NT2/D1 (cell line): ENCODE measurements at regions not wholly inside any gene's neighbourhood (a gene's known extent, or its start where the extent isn't known, plus 50 kb on each side); places are given as distances from the start of the nearest gene placed in this dataset.
A peak's percentile ranks its signal among the peaks of the same experiment; 100 is the strongest.

Source experiments
- DNase-seq: peaks from one replicate; pipeline ENCODE4 v3.0.0-alpha.2; 2011; ENCODE audit warnings: low read depth, low spot score
- H3K27me3 ChIP-seq: 2 replicates; pipeline ENCODE4 v1.6.0; 2011; ENCODE audit warnings: mild to moderate bottlenecking; ENCODE audit not compliant: insufficient read length, insufficient read depth
- H3K36me3 ChIP-seq: 2 replicates; pipeline ENCODE4 v1.6.1; 2011; ENCODE audit warnings: mild to moderate bottlenecking, low read length, mixed read lengths; ENCODE audit not compliant: insufficient read depth, insufficient read length
- H3K4me1 ChIP-seq: 2 replicates; pipeline ENCODE4 v1.5.1; 2011; ENCODE audit not compliant: insufficient read depth, insufficient read length
- H3K4me3 ChIP-seq: 2 replicates; pipeline ENCODE4 v1.5.1; 2011; ENCODE audit warnings: low read depth; ENCODE audit not compliant: insufficient read length
- H3K9ac ChIP-seq: 2 replicates; pipeline ENCODE4 v1.6.0; 2011; ENCODE audit warnings: low read depth; ENCODE audit not compliant: insufficient read length
- H3K9me3 ChIP-seq: 2 replicates; pipeline ENCODE4 v1.5.1; 2011; ENCODE audit warnings: mild to moderate bottlenecking, low read length; ENCODE audit not compliant: insufficient read depth
- SUZ12 ChIP-seq: IDR thresholded peaks from 2 replicates; pipeline ENCODE4 v1.6.1; 2011; ENCODE audit not compliant: insufficient read length, insufficient read depth; ENCODE audit errors: extremely low read depth
- YY1 ChIP-seq: IDR thresholded peaks from 2 replicates; pipeline ENCODE4 v1.6.1; 2011; ENCODE audit not compliant: insufficient read length, insufficient read depth
- ZNF274 ChIP-seq: IDR thresholded peaks from 2 replicates; pipeline ENCODE4 v1.6.1; 2011; ENCODE audit warnings: mild to moderate bottlenecking, low read depth, low read length

DNA sequence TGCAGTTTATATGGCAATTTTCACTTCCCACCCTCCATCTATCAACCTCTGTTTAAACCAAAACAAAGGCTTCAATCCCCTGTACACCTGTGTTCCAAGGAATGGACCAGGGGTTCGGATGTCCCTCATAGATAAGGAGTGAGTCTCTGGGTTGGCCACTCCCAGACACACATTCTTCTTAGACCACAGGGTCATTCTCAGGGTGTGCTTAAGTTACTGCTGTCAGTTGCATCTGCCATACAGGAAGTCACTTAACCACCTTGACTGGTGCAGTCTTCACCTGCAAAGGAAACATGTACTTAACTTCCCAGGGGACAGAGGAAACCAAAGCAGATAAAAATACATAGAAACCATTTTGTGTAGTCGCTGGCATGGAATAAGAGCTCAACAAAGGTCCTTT is 151.0 kb upstream of the NDUFV2 start:
- H3K4me3 ChIP-seq = no peak overlapping the region
- TF ChIP-seq ZNF274 (no peak), YY1 (no peak), SUZ12 (no peak)
- H3K9ac ChIP-seq = no peak overlapping the region
- H3K4me1 ChIP-seq = no peaks in the 10 kb centered on the region
- no peaks in the 10 kb centered on the region for H3K36me3 ChIP-seq
- peaks cover 17% of the 10 kb centered on the region; the same call in 1 of the 2 replicates for H3K9me3 ChIP-seq
- no peak for DNase-seq
- H3K27me3 ChIP-seq = no peaks in the 10 kb centered on the region

- H3K27me3 ChIP-seq = no peaks in the 10 kb centered on the region
- no peaks in the 10 kb centered on the region for H3K36me3 ChIP-seq
- DNase-seq = no peak
- H3K9me3 ChIP-seq = peaks cover 16% of the 10 kb centered on the region; the same call in 1 of the 2 replicates
- no peaks in the 10 kb centered on the region for H3K4me1 ChIP-seq
- TF ChIP-seq YY1 (no peak), SUZ12 (no peak), ZNF274 (no peak)
- H3K9ac ChIP-seq = no peak overlapping the region
- no peak overlapping the region for H3K4me3 ChIP-seq
Observed at GRCh38 chr18:8952174-8952573, 150.3 kb upstream of the NDUFV2 start.

DNA sequence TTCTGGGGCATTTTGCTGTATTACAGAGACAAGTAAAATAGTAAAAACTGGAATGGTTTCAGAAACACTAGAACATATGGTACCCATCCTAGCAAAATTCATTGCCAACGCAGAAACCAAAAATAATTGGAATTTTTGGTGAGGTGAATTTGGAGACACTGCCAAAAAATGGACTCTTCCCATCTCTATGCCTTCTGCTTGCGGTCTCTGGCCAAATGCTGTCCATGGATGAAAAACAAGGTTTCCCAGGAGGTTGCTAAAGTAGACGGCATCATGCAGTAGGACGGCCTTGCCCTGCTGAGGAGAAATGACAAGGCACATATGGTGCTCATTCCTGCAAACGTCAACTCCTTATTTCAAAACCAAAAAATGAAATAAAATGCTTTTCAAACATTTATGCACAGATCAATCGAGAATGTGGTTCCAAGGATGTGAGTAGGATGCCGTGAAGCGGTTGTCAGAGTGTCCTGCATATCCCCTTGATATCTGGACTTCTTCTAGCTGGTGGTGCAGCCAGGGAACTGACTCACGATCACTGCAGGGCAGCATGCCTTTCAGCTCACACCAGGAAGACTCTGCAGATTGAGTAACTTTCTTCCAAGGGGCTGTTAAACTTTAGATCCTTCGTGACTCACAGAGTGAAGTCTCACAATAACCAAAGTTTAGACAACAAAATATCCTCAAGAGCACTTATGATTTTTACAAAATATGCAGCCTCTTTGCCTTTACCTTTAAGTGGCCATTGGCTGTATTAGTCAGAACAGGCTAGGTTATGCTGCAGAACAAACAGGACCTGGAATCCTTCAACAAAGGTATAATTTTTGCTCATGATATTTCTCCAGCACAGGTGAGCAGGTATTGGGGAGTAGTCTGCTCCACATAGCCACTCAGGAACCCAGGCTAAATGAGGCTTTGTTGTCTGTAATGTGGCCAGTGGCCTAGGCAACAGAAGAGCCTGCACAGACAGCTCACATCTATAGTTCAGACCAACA is 149.4 kb upstream of the NDUFV2 start:
- H3K27me3 ChIP-seq = no peaks in the 10 kb centered on the region
- DNase-seq = no peak

GRCh38 chr18:8957731-8958130 is 144.8 kb upstream of the NDUFV2 start:
- Histone ChIP-seq H3K4me3 (no peak overlapping the region), H3K9me3 (peaks cover 24% of the 10 kb centered on the region; the same call in 1 of the 2 replicates), H3K27me3 (no peaks in the 10 kb centered on the region), H3K36me3 (no peaks in the 10 kb centered on the region), H3K4me1 (peaks cover 4% of the 10 kb centered on the region), H3K9ac (no peak overlapping the region)
- DNase-seq = no peak
- TF ChIP-seq YY1 (no peak), ZNF274 (no peak), SUZ12 (no peak)

More for the DNA sequence above, 149.4 kb upstream of the NDUFV2 start:
- Histone ChIP-seq H3K36me3 (no peaks in the 10 kb centered on the region), H3K4me3 (no peak overlapping the region), H3K9me3 (peaks cover 24% of the 10 kb centered on the region; the same call in 1 of the 2 replicates), H3K9ac (no peak overlapping the region), H3K4me1 (no peaks in the 10 kb centered on the region)
- TF ChIP-seq ZNF274 = no peak
- TF ChIP-seq SUZ12 = no peak
- TF ChIP-seq YY1 = no peak

DNA sequence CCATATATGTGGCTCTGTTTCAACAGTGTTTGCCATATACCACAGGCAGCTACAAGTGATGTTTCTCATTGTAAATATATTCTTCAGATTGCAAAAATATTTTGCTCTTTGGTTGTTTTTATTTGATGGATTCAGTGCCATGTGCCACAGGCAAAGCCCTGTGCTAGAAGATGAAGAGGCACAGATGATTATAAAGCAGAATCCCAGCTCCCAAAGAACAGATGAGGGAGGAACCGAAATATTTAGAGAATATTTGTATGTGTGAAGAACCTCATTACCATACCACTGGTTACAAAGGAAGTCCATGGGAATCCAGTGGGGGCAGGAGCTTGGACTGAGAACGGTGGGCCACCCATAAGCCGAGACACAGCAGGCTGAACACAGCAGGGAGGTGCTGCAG is 143.8 kb upstream of the NDUFV2 start:
- Histone ChIP-seq H3K4me1 (peaks cover 4% of the 10 kb centered on the region), H3K9ac (no peak overlapping the region), H3K4me3 (no peak overlapping the region), H3K27me3 (no peaks in the 10 kb centered on the region), H3K36me3 (no peaks in the 10 kb centered on the region), H3K9me3 (peaks cover 16% of the 10 kb centered on the region; the same call in 1 of the 2 replicates)
- TF ChIP-seq ZNF274 = no peak
- TF ChIP-seq YY1 = no peak
- no peak for TF ChIP-seq SUZ12
- DNase-seq = no peak

DNA sequence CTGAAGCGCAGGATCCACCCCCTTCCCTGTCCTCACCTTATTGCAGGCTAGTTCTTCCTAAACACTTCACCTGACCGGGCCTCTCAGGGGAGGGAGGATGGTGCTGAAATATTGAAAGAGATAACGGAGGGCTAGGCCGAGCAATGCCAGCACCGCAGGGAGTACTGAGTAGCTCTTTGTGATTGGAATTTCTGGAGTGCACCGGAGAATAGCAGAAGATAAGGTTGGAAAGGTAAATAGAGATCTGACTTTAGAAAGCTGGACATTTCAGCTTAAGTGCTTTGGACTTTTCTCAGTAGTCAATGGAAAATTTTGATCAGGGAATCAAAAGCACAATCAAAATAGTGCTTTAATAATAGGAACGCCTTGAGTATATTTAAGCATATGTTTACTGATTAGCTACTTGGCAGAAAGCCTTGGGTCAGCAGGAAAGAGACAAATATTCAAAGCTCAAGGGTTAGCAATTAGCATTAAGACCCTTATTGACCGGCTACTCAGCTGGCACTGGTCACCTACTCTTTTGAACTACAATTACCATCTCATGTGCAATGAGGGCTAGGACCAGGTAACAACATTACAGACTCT is 142.9 kb upstream of the NDUFV2 start:
- Histone ChIP-seq H3K4me1 (peaks cover 4% of the 10 kb centered on the region), H3K4me3 (no peak overlapping the region), H3K36me3 (no peaks in the 10 kb centered on the region), H3K9me3 (peaks cover 11% of the 10 kb centered on the region; the same call in 1 of the 2 replicates), H3K9ac (no peak overlapping the region), H3K27me3 (no peaks in the 10 kb centered on the region)
- TF ChIP-seq ZNF274 (no peak), SUZ12 (no peak), YY1 (no peak)
- DNase-seq = peak; percentile 32

GRCh38 chr18:8960740-8961657 is 141.5 kb upstream of the NDUFV2 start:
- TF ChIP-seq SUZ12 (no peak), YY1 (no peak), ZNF274 (no peak)
- H3K4me1 ChIP-seq = peaks cover 4% of the 10 kb centered on the region
- no peak for DNase-seq
- no peaks in the 10 kb centered on the region for H3K27me3 ChIP-seq
- no peak overlapping the region for H3K9ac ChIP-seq
- no peak overlapping the region for H3K4me3 ChIP-seq
- peaks cover 11% of the 10 kb centered on the region; the same call in 1 of the 2 replicates for H3K9me3 ChIP-seq
- no peaks in the 10 kb centered on the region for H3K36me3 ChIP-seq
